AG04450 (cell line): ENCODE measurements at regions not wholly inside any gene's neighbourhood (a gene's known extent, or its start where the extent isn't known, plus 50 kb on each side); places are given as distances from the start of the nearest gene placed in this dataset.

Source experiments
- CTCF ChIA-PET: fragments of 300-600, 350-600 bp; formaldehyde crosslinking; extraction: SDS; loops from one replicate; lab custom pipeline; 2022; ENCODE audit warnings: antibody characterized with exemption, inconsistent platforms; lab: Charles Lee
- POLR2A ChIA-PET: fragments of 350-600 bp; formaldehyde crosslinking; extraction: SDS; loops from one replicate; lab custom pipeline; 2021; ENCODE audit warnings: antibody characterized with exemption, inconsistent platforms; lab: Yijun Ruan, JAX
- DNase-seq: peaks from one replicate; pipeline ENCODE4 v3.0.0-alpha.2; 2011; ENCODE audit warnings: low read depth, low spot score
- H3K27ac ChIP-seq: one replicate; pipeline ENCODE4 v1.5.1; 2012; ENCODE audit warnings: low read depth, low read length, control low read depth
- H3K27me3 ChIP-seq: one replicate; pipeline ENCODE4 v1.6.0; 2012; ENCODE audit warnings: low read length; ENCODE audit not compliant: control insufficient read depth, insufficient read depth
- H3K4me3 ChIP-seq: 2 replicates; pipeline ENCODE4 v1.5.1; 2011; ENCODE audit warnings: mild to moderate bottlenecking, low read depth, low read length, control low read depth
- H3K9me3 ChIP-seq: 2 replicates; pipeline ENCODE4 v1.5.1; 2012; ENCODE audit warnings: low read length; ENCODE audit not compliant: control insufficient read depth, insufficient read depth
- CTCF ChIP-seq: IDR thresholded peaks from 2 replicates; pipeline ENCODE4 v1.5.1; 2011; ENCODE audit warnings: low read depth, low read length, control low read depth, inconsistent platforms

GRCh38 chr4:15349965-15350364, 77.9 kb upstream of the C1QTNF7 start:
- Histone ChIP-seq H3K4me3 (no peak overlapping the region), H3K27me3 (peaks cover 2% of the 10 kb centered on the region), H3K9me3 (no peaks in the 10 kb centered on the region), H3K27ac (no peak overlapping the region)
- ChIA-PET POLR2A (no interaction called here), CTCF (interaction anchor here (0.8 kb wide), 1 partner anchor 14 kb away, joined by 3 read pairs; no protein-coding TSS in a partner anchor)
- DNase-seq = no peak
- TF ChIP-seq CTCF = no peak

GRCh38 chr4:15352524-15352923, 75.3 kb upstream of the C1QTNF7 start:
- Histone ChIP-seq H3K9me3 (no peaks in the 10 kb centered on the region), H3K27ac (no peak overlapping the region), H3K27me3 (peaks cover 2% of the 10 kb centered on the region), H3K4me3 (no peak overlapping the region)
- TF ChIP-seq CTCF = no peak
- no peak for DNase-seq
- ChIA-PET POLR2A (interaction anchor here (0.8 to 1.2 kb wide), 3 partner anchors 9 to 25 kb away, joined by 3 to 5 read pairs (median 3); no protein-coding TSS in a partner anchor), CTCF (interaction anchor here (1.1 to 3.1 kb wide), 2 partner anchors 44 to 105 kb away, joined by 5 to 18 read pairs; no protein-coding TSS in a partner anchor)

- POLR2A ChIA-PET = interaction anchor here (0.8 to 1.2 kb wide), 3 partner anchors 9 to 25 kb away, joined by 3 to 5 read pairs (median 3); no protein-coding TSS in a partner anchor
- DNase-seq = no peak
- CTCF ChIA-PET = interaction anchor here (1.1 to 3.1 kb wide), 2 partner anchors 43 to 105 kb away, joined by 5 to 18 read pairs; no protein-coding TSS in a partner anchor
- no peak for TF ChIP-seq CTCF
- H3K4me3 ChIP-seq = no peak overlapping the region
- H3K27ac ChIP-seq = no peak overlapping the region
- no peaks in the 10 kb centered on the region for H3K9me3 ChIP-seq
- no peaks in the 10 kb centered on the region for H3K27me3 ChIP-seq
Measured at GRCh38 chr4:15353207-15353606, 74.6 kb upstream of the C1QTNF7 start.

- Histone ChIP-seq H3K9me3 (no peaks in the 10 kb centered on the region), H3K27ac (no peak overlapping the region), H3K4me3 (no peak overlapping the region), H3K27me3 (no peaks in the 10 kb centered on the region)
- TF ChIP-seq CTCF = no peak
- POLR2A ChIA-PET = interaction anchor here (0.7 kb wide), 1 partner anchor 11 kb away, joined by 4 read pairs; no protein-coding TSS in a partner anchor
- no peak for DNase-seq
- CTCF ChIA-PET = interaction anchor here (1.0 kb wide), 1 partner anchor 123 kb away, joined by 3 read pairs; no protein-coding TSS in a partner anchor
Measured at GRCh38 chr4:15354371-15355297, 73.2 kb upstream of the C1QTNF7 start.

GRCh38 chr4:15361529-15361928, 66.3 kb upstream of the C1QTNF7 start:
- no peak overlapping the region for H3K4me3 ChIP-seq
- CTCF ChIA-PET = no interaction called here
- no peak overlapping the region for H3K27ac ChIP-seq
- peaks cover 9% of the 10 kb centered on the region for H3K27me3 ChIP-seq
- POLR2A ChIA-PET = no interaction called here
- TF ChIP-seq CTCF = no peak
- H3K9me3 ChIP-seq = no peaks in the 10 kb centered on the region
- DNase-seq = no peak
